Stimulated activated CD4-positive, alpha-beta T cell treated with anti-CD3 and anti-CD28 coated beads, TNF-alpha, amount 100 ng/mL, for 4 hours (primary cell): ENCODE measurements at regions not wholly inside any gene's neighbourhood (a gene's known extent, or its start where the extent isn't known, plus 50 kb on each side); places are given as distances from the start of the nearest gene placed in this dataset.

ENCODE experiments used
- DNase-seq, 3 experiments: peaks; one replicate each; pipeline ENCODE4 v3.0.0-alpha.2; 2020; ENCODE audit warnings: low read depth in 3 of 3

DNA sequence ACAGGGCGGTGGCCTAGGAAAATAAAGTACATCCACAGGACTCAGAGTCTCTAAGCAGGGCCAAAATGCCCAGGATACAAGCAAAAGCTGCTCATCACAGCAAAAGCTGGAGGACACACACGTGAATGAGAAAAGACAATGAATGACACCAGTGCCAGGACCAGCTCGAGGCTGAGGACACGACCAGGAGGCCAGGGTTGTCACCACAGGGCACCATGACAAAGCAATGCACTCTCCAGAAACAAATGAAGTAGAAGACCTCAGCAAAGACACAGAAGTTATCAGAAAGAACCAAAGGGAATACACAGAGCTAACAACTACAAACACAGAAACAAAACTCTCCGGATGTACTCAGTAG lies 92.1 kb downstream of the FOXL3 start:
- DNase-seq, result no peak

DNA sequence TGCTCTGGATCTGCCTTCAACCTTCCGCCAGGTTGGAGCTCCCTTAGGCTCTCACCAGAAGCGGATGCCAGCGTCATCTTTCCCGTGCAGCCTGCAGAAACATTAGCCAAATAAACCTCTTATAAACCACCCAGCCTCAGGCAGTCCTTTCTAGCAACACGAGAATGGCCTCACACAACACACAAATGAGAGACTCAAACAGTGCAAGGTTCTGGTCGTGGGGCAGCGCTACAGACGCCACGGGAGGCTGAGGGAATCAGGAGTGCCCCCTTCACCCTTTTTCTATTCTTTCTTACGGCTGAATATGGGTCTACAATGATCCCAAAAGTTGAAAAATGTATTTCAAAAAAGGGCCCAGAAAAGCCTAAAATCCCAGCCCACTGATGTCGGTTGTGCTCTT lies 96.4 kb downstream of the FOXL3 start:
- DNase-seq, result no peak

DNA sequence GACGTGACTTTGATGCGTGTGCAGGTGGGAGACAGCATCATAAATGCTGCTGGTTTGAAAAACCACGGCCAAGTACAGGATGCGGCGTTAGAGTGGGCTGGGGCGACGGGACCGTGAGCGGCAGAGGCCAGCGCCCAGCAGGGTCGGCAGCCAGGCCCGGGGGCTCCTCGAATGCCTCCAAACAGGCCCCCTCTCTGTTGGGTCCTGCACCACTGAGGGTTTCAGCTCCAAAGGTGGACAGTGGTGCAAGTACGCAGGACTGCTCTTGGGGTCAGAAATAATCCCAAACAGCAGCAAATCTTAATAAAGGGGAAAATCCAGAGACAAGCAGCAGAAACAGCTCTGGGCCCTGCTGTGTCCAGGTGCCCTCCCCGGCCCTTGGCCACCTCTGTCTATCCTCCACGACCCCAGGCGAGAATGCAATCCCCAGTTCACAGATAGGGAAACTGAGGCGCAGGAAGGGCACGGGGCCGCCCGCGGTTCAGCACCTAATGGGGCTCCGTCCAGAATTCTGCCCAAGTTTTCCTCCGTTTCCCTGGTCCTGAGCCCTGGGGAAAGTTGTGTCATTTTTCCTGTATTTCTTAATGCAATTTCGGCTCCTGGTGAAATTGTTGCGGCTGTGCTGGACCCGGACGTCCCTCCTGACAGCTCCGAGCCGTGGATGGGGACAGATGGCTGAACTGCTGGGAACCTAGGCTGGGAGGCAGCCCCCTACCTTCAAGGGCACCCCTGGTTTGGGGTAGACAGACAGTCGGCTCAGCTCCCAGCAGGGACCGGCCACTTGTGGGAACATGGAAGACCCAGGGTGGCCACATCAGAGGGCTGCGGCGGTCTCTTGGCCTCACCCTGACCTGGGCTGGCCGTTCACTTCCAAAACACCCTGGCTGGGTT lies 97.4 kb downstream of the FOXL3 start:
- no peak for DNase-seq

DNA sequence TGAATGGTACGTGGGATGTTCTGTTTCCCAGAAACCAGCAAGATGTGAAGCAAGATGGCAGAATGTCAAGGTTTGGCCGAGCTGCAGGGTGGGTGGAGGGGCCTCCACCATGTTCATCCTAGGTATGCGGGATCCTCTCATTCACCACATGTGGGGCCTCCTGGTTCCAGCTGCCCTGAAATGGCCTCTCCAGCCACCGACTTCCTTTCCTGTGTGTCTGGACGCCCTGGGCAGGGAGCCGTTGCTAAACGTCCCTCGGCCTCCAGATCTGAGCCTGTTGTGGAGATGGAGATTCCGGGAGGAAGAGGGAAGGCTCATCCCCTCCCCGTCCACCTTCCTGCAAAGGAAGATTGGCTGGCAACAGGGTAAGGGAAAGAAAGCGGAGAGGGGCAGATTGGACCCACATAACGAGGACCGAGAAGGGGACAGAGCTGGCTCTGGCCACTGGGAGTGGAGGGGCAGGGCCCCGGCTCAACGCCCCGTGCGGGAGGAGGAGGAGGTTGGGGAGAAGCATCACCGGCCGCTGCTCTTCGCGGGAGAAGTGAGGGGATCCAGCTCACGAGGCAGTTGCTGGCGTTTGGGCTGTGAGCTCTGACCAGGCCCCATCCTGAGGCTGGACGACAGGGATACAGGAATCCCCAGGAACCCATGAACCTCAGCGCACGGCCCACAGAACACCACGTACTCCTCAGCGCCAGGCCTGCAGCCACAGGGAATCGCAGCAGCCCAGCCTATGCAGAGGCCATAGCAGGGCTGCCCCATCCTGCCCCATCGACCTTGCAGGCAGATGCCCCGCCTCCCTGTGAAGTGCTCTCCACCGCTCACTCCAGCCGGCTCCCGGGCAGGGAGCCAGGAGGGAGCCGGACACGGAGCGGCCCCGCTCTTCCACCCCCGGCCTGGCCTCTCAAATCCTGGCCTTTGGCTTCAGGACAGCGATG lies 98.3 kb downstream of the FOXL3 start:
- no peak for DNase-seq

GRCh38 chr7:388961-389701 lies 99.2 kb downstream of the FOXL3 start:
- DNase-seq, result no peak

DNA sequence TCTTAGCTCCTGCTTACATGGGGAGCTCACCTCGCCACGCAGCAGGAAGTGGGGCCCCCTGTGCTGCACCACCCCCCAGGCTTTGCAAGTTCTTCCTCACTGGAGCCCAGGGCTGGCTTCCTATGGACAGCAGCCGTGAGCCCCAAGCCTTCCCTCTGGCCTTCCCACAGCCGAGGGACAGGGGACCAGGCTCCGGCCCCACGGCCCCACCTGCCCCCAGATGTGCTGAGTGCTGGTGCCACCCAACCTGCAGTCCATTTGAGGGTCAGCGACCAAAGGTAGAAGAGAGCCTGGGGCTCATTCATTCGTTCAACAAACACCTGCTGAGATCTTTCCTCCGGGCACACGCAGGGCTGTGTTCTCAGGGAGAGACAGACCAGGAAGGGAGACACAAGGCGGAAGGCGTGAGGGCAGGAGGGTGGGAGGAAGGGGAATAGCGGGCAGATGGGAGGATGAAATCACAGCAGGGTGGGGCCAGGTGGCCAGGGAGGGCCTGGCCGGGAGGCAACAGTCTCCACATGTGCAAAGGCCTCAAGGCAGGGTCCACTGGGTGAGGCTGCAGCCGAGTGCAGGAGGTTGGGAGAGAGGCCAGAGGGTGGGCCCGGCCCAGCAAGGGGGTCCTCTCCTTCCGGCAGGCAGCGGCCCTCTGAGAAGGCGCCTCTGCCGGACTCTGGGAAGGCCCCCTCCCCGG lies 100.1 kb downstream of the FOXL3 start:
- no peak for DNase-seq

DNA sequence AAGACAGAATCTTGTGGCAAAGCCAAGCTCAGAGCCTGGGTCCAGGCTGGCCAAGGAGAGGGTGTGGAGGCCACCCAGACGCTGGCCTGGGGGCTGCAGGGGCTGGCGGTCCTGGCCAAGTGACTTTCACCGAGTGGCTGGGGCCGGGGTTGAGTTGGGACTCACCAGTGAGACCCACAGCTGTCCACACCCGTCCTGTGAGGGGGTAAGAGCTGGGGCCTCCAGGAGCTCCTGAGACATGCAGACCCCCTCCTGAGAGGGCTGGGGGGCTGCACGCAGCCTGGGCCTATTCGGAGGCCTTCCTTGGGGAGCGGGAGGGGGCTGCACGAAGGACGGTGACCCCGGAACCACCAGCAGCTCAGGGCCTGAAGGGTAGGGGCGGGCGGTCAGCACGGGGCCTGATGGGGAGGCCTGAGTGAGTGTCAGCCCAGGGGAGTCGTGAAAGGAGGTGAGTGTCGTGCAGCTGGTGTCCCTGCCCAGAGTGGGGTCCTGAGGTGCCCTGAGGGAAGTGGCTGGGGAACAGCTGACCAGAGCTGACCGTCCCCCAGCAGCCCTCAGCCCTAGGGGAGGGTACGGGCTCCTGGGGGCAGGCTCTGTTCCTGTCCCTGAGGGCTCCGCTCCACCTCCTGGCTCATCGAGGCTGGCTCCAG lies 100.9 kb downstream of the FOXL3 start:
- no peak for DNase-seq

GRCh38 chr7:391411-391951 lies 101.5 kb downstream of the FOXL3 start:
- no peak for DNase-seq

DNA sequence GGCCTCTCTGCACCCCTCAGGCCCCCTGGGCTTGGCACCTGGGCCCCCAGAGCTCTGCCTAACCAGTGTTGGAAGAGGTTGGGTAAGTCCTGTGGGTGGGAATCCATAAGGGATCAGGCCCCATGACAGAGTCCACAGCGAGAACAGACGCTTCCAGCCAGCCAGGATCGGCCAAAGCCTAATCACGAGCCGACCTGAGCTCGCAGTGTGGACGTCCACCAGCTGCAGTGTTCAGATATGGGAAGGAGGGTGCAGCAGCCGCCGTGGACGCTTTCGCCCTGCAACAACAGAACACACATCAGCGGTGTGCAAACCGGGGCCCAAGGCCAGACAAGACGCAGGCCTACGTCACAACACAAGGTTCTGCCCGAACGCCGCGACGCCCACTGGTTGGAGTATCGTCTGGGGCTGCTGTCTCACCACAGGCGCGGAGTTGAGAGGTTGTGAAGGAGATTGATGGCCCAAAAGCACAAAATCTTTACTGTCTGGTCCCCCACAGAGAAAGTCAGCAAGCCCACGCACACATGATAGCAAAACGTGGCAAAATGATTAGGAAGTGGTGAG lies 102.1 kb downstream of the FOXL3 start:
- no peak for DNase-seq

DNA sequence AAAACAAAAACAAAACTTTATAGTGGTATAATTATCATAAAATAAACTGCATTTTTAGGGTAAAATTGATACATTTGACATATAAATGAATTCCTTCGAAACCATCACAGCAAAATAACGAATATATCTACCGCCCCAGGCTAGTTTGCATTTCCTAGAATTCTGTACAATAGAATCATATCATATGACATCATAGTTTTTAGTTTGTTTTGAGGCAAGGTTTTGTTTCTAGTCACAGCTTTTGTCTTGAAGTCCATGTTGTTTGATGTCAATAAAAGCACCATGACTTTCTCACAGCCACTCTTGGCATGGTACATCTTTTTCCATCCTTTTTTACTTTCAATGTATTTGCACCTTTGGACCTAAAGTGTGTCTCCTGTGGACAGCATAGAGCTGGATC lies 102.9 kb downstream of the FOXL3 start:
- no peak for DNase-seq

GRCh38 chr7:395643-396042 lies 105.7 kb downstream of the FOXL3 start:
- no peak for DNase-seq

- DNase-seq, result no peak
Observed at GRCh38 chr7:398888-399287, 108.9 kb downstream of the FOXL3 start.

GRCh38 chr7:400901-401485 lies 111.0 kb downstream of the FOXL3 start:
- DNase-seq, result no peak

DNA sequence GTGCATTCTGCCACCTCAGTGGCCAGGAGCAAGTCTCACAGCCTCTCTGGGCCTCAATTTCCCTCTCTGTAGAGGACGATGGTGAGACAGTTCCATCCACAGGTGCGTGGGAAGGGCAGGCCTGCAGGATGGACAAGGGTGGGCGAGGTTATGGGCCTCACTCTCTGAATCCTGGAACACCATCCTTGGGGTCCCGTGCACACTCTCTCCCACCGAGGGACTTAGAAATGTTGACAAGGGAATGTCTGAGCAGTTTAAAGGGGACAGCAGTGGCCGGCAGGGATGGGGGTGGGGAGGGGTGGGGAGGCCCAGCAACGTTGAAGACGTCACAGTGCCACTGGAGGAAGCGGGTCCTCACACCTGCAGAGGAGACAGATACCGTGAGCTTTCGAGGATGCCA lies 111.5 kb downstream of the FOXL3 start:
- no peak for DNase-seq

- no peak for DNase-seq
Observed at GRCh38 chr7:404812-405488, 114.7 kb downstream of the PDGFA start.

- no peak for DNase-seq
Observed at GRCh38 chr7:405489-406211, 114.0 kb downstream of the PDGFA start.

DNA sequence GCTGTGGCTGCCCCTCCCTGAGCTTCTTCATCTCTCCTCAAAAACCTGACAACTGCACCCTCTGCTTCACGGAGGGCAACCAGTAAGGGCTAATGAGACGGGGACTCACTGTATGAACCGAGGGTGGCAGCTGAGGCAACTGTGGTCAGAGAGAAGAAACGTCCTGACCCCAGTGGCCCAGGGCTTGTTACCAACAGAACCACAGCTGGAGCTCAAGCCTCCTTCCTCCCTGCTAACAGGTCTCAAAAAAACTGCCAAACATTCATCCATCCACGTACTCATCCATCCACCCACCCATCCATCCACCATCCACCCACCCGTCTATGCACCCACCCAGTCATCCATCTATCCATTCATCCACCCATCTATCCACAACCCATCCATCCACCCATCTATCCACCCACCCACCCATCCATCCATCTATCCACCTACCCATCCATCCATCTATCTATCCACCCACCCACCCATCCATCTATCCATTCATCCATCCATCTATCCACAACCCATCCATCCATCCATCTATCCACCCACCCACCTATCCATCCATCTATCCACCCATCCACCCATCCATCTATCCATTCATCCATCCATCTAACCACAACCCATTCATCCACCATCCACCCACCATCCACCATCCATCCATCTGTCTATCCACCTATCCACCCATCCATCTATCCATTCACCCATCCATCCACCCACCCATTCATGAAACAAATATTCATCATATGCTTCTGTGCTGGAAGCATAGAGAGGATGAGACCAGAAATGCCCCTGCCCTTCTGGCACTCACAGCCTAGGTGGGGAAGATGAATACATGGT lies 111.7 kb downstream of the PDGFA start:
- no peak for DNase-seq

DNA sequence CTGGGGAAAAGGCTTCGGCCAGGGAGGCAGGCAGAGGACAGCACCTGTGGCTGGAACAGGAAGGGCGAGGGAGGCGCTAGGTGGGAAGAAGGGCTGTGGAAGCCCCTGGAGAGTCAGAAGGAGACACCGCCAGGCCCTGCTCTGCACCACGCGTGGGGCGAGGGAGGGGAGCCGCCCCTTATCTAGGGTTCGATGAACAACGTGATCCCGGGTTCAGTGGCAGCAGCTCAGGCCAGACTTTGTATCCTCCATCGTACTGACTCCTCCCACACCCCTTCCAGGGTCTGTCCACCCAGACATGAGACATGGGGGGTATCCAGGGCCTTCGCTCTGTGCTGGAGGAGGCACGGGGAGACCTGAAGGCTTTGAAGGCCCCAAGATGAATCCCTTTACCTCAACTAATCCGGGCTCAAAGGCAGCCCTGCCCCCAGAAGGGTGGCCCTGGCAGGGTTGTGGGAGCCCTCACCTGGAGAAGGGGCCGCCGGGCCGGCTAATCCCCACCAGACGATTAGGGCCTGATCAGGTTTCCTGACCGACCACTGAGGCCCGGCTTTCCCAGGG lies 110.8 kb downstream of the PDGFA start:
- no peak for DNase-seq
